CD14-positive monocyte (primary cell): ENCODE measurements at regions not wholly inside any gene's neighbourhood (a gene's known extent, or its start where the extent isn't known, plus 50 kb on each side); places are given as distances from the start of the nearest gene placed in this dataset.

Experiments
- DNase-seq, 3 donors: peaks; one replicate each; pipeline ENCODE4 v3.0.0-alpha.2; 2011 to 2022
- H2AFZ ChIP-seq: 2 replicates; pipeline ENCODE4 v1.6.0; 2012; ENCODE audit warnings: mild to moderate bottlenecking, low read depth, low read length, inconsistent platforms; ENCODE audit not compliant: insufficient read depth, poor library complexity, severe bottlenecking
- H3K27ac ChIP-seq, 2 donors: 1 replicate in 1 of 2; 2 replicates in 1 of 2; pipeline ENCODE4 v1.5.1; 2012 to 2013; ENCODE audit warnings: low read length in 2 of 2, control low read depth in 1 of 2, inconsistent platforms in 1 of 2, low read depth in 1 of 2, mild to moderate bottlenecking in 1 of 2
- H3K27me3 ChIP-seq, 2 donors: one replicate each; pipeline versions ENCODE4 v1.6.0 to v1.6.1; 2011 to 2013; ENCODE audit warnings: low read length in 2 of 2; ENCODE audit not compliant: control insufficient read depth in 2 of 2, insufficient read depth in 2 of 2
- H3K36me3 ChIP-seq, 2 donors: replicated peaks in 1 of 2; 1 replicate in 1 of 2; 2 replicates in 1 of 2; pipeline versions ENCODE4 v1.5.1 to v1.6.1; 2012 to 2013; ENCODE audit warnings: low read length in 2 of 2, control low read depth in 1 of 2, inconsistent platforms in 1 of 2, mild to moderate bottlenecking in 1 of 2; ENCODE audit not compliant: insufficient read depth in 2 of 2, control insufficient read depth in 1 of 2
- H3K4me1 ChIP-seq, 2 donors: 1 replicate in 1 of 2; 2 replicates in 1 of 2; pipeline versions ENCODE4 v1.5.1 to v1.6.1; 2012 to 2013; ENCODE audit warnings: low read length in 2 of 2, control low read depth in 1 of 2, inconsistent platforms in 1 of 2, mild to moderate bottlenecking in 1 of 2, moderate library complexity in 1 of 2; ENCODE audit not compliant: insufficient read depth in 2 of 2, control insufficient read depth in 1 of 2
- H3K4me2 ChIP-seq: replicated peaks from 2 replicates; pipeline ENCODE3; 2012; ENCODE audit warnings: low read length, moderate library complexity, mild to moderate bottlenecking; ENCODE audit not compliant: poor library complexity, severe bottlenecking; ENCODE audit errors: extremely low read depth
- H3K4me3 ChIP-seq, 3 experiments: fragments of 200-600 bp in 1 of 3; sonication (generic) in 1 of 3; replicated peaks in 1 of 3; 1 replicate in 2 of 3; 2 replicates in 1 of 3; pipeline ENCODE4 v1.5.1; 2011 to 2013; ENCODE audit warnings: low read length in 3 of 3, mild to moderate bottlenecking in 3 of 3, control low read depth in 2 of 3, low read depth in 2 of 3, inconsistent platforms in 1 of 3, moderate library complexity in 1 of 3
- H3K79me2 ChIP-seq: 2 replicates; pipeline ENCODE4 v1.6.0; 2012; ENCODE audit warnings: mild to moderate bottlenecking, control low read depth, inconsistent platforms, low read length, moderate library complexity; ENCODE audit not compliant: insufficient read depth
- H3K9ac ChIP-seq: 2 replicates; pipeline ENCODE4 v1.6.0; 2017; ENCODE audit warnings: low read length, mild to moderate bottlenecking; ENCODE audit not compliant: insufficient read depth, poor library complexity, severe bottlenecking
- H3K9me3 ChIP-seq, 2 donors: replicated peaks in 1 of 2; 1 replicate in 1 of 2; 2 replicates in 1 of 2; pipeline versions ENCODE4 v1.5.1 to v1.6.1; 2012 to 2013; ENCODE audit warnings: low read length in 2 of 2, control low read depth in 1 of 2; ENCODE audit not compliant: control insufficient read depth in 1 of 2, insufficient read depth in 1 of 2
- H4K20me1 ChIP-seq: 2 replicates; pipeline ENCODE4 v1.6.0; 2012; ENCODE audit warnings: mild to moderate bottlenecking, low read length, control low read depth, moderate library complexity; ENCODE audit not compliant: insufficient read depth
- H3K27ac Mint-ChIP-seq, 7 donors: one replicate each; pipeline ENCODE4 v1.8.0; 2020; ENCODE audit warnings: mild to moderate bottlenecking in 7 of 7, mixed read lengths in 7 of 7, moderate library complexity in 6 of 7, inconsistent platforms in 2 of 7
- H3K27me3 Mint-ChIP-seq, 3 donors: one replicate each; pipeline ENCODE4 v1.8.0; 2021 to 2022; ENCODE audit warnings: low read depth in 3 of 3, mild to moderate bottlenecking in 3 of 3, mixed read lengths in 3 of 3, moderate library complexity in 3 of 3, inconsistent platforms in 1 of 3
- H3K36me3 Mint-ChIP-seq, 2 donors: one replicate each; pipeline ENCODE4 v1.8.0; 2020; ENCODE audit warnings: mixed read lengths in 2 of 2, inconsistent platforms in 1 of 2, mild to moderate bottlenecking in 1 of 2
- H3K4me1 Mint-ChIP-seq: one replicate; pipeline ENCODE4 v1.8.0; 2020; ENCODE audit warnings: mild to moderate bottlenecking, mixed read lengths
- H3K4me3 Mint-ChIP-seq, 2 donors: one replicate each; pipeline ENCODE4 v1.8.0; 2020; ENCODE audit warnings: mild to moderate bottlenecking in 2 of 2, mixed read lengths in 2 of 2, moderate library complexity in 1 of 2
- H3K9me3 Mint-ChIP-seq, 7 donors: one replicate each; pipeline ENCODE4 v1.8.0; 2020 to 2022; ENCODE audit warnings: mixed read lengths in 7 of 7, mild to moderate bottlenecking in 6 of 7, moderate library complexity in 6 of 7, inconsistent platforms in 2 of 7
- WGBS: methylation state at CpG from one replicate; pipeline ENCODE4 v1.1.5; 2013; ENCODE audit warnings: missing lambda C conversion rate; ENCODE audit not compliant: insufficient coverage; 5-methylcytosine and 5-hydroxymethylcytosine counted together
- intact Hi-C, 2 donors: fragments of 100-400 bp; cut with micrococcal nuclease; formaldehyde crosslinking; loops; one replicate each; pipeline versions ENCODE4 v1.15.0 to v1.15.1; 2023
- TF ChIP-seq, protein P1 (sequence below): fragments of 200-600 bp; IDR thresholded peaks from one replicate; pipeline ENCODE4 v1.8.0; 2022; ENCODE audit warnings: antibody characterized with exemption, mild to moderate bottlenecking

DNA sequence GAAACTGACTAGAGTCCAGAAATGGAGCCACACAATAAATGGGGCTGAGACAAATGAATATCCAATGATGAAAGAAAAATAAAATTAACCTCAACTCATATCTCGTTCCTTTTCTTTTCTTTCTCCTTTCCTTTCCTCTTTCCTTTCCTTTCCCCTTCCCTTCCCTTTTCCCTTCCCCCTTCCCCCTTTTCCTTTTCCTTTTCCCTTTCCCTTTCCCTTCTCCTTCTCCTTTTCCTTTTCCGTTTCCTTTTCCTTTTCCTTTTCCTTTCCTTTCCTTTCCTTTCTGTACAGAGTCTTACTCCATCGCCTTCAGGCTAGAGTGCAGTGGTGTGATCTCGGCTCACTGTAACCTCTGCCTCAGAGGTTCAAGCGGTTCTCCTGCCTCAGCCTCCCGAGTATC lies 146.3 kb downstream of the RTL9 start:
- intact Hi-C loops, result no loop called here
- H3K36me3 Mint-ChIP-seq, result no peaks in the 10 kb centered on the region
- H3K4me1 ChIP-seq, result no peaks in the 10 kb centered on the region
- peak overlapping the region in 1 of 7 donors; percentile 39 for H3K27ac Mint-ChIP-seq
- no peak overlapping the region for H3K4me3 Mint-ChIP-seq
- no peaks in the 10 kb centered on the region for H3K9me3 ChIP-seq
- no peak overlapping the region for H2AFZ ChIP-seq
- H3K27me3 Mint-ChIP-seq, result no peaks in the 10 kb centered on the region
- H3K27ac ChIP-seq, result no peak overlapping the region
- H3K9ac ChIP-seq, result no peak overlapping the region
- TF ChIP-seq, protein P1, sequence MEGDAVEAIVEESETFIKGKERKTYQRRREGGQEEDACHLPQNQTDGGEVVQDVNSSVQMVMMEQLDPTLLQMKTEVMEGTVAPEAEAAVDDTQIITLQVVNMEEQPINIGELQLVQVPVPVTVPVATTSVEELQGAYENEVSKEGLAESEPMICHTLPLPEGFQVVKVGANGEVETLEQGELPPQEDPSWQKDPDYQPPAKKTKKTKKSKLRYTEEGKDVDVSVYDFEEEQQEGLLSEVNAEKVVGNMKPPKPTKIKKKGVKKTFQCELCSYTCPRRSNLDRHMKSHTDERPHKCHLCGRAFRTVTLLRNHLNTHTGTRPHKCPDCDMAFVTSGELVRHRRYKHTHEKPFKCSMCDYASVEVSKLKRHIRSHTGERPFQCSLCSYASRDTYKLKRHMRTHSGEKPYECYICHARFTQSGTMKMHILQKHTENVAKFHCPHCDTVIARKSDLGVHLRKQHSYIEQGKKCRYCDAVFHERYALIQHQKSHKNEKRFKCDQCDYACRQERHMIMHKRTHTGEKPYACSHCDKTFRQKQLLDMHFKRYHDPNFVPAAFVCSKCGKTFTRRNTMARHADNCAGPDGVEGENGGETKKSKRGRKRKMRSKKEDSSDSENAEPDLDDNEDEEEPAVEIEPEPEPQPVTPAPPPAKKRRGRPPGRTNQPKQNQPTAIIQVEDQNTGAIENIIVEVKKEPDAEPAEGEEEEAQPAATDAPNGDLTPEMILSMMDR, result no peak
- no peak overlapping the region for H3K4me3 ChIP-seq
- DNase-seq, result no peak
- no peak overlapping the region for H3K4me2 ChIP-seq
- whole genome bisulfite sequencing, result no CpG with 5 or more reads among the region's 6 CpGs
- no peaks in the 10 kb centered on the region for H4K20me1 ChIP-seq
- H3K36me3 ChIP-seq, result no peaks in the 10 kb centered on the region
- peaks cover 0 to 3% (median 0%) of the 10 kb centered on the region in 7 donors for H3K9me3 Mint-ChIP-seq
- H3K27me3 ChIP-seq, result peaks cover 0 to 2% of the 10 kb centered on the region in 2 donors
- no peaks in the 10 kb centered on the region for H3K4me1 Mint-ChIP-seq
- H3K79me2 ChIP-seq, result no peaks in the 10 kb centered on the region

DNA sequence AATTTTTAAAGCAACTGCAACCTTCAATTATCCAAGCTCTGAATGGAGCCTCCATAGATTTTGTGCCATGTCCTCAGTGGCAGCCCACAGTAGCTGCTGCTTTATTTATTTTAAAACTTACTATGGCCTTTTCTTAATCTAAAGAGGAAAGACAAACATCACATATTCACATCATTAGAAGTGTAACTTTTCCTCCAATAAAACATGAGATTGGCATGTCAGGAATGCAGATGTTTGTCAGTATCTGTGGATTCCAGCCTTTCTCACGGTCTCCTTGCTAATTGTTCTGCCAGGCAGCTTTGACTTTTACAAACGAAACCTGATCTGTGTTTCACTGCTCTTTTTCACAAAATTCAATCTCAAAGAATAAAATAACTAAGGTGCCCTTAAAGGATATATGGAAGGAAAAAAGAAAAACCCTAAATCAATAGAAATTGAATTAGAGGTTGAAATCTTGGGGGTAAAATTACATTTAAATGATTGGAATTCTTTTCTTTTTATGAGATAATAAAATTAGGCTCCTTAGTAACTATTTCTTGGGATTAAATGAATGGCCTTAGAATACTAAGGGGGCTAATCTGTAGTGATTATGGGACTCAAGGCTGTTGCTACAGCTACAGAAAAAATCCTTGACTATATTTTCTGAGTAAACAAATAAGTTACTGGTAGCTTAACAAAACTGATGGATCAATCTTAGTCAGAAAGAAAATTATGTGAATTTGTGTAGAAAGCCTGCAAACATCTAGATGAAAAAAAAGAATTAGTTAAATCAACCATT lies 151.3 kb downstream of the RTL9 start:
- DNase-seq, result no peak
- no peaks in the 10 kb centered on the region for H3K36me3 Mint-ChIP-seq
- no peak overlapping the region for H2AFZ ChIP-seq
- peaks cover 0 to 2% (median 2%) of the 10 kb centered on the region in 3 donors for H3K27me3 Mint-ChIP-seq
- H3K9me3 ChIP-seq, result peaks cover 0 to 12% of the 10 kb centered on the region in 2 donors
- no peaks in the 10 kb centered on the region for H3K36me3 ChIP-seq
- intact Hi-C loops, result no loop called here
- H3K4me2 ChIP-seq, result no peak overlapping the region
- H3K4me3 ChIP-seq, result no peak overlapping the region
- no peak overlapping the region for H3K9ac ChIP-seq
- H3K4me1 ChIP-seq, result no peaks in the 10 kb centered on the region
- WGBS, result no CpG with 5 or more reads among the region's 2 CpGs
- no peak overlapping the region for H3K4me3 Mint-ChIP-seq
- H4K20me1 ChIP-seq, result no peaks in the 10 kb centered on the region
- peaks cover 0 to 2% of the 10 kb centered on the region in 2 donors for H3K27me3 ChIP-seq
- H3K27ac ChIP-seq, result no peak overlapping the region
- no peaks in the 10 kb centered on the region for H3K79me2 ChIP-seq
- TF ChIP-seq, protein P1, result no peak
- no peak overlapping the region for H3K27ac Mint-ChIP-seq
- no peaks in the 10 kb centered on the region for H3K4me1 Mint-ChIP-seq
- peaks cover 3 to 11% (median 8%) of the 10 kb centered on the region in 7 donors for H3K9me3 Mint-ChIP-seq
